ENCODE measurements at regions not wholly inside any gene's neighbourhood (a gene's known extent, or its start where the extent isn't known, plus 50 kb on each side); places are given as distances from the start of the nearest gene placed in this dataset.

- H3K4me1 Mint-ChIP-seq, result no peaks in the 10 kb centered on the region
- Histone ChIP-seq H3K4ac (ENCODE audit: low read depth, low read length) (no peak overlapping the region), H4K20me1 (ENCODE audit: control insufficient read depth, insufficient read depth, insufficient read length) (no peaks in the 10 kb centered on the region), H3K23ac (ENCODE audit: insufficient read length, low read depth, low read length) (no peak overlapping the region), H3K14ac (ENCODE audit: insufficient read depth, low read length) (no peak overlapping the region), H4K91ac (ENCODE audit: insufficient read length, low read depth, low read length) (no peak overlapping the region), H3K56ac (ENCODE audit: insufficient read length, low read depth, low read length) (no peak overlapping the region), H3T11ph (ENCODE audit: low read length) (no peak overlapping the region), H3K79me1 (ENCODE audit: insufficient read depth, low read depth, low read length, poor library complexity, severe bottlenecking) (no peaks in the 10 kb centered on the region), H3K23me2 (ENCODE audit: insufficient read length, low read depth, low read length, poor library complexity, severe bottlenecking) (no peaks in the 10 kb centered on the region), H4K5ac (ENCODE audit: insufficient read length, low read depth, low read length) (no peak overlapping the region), H3K27me3 (ENCODE audit: insufficient read depth, low read length) (no peaks in the 10 kb centered on the region), H3K4me2 (ENCODE audit: insufficient read depth, insufficient read length, low read length) (no peak overlapping the region), H3K18ac (ENCODE audit: insufficient read length, low read depth, low read length) (no peak overlapping the region), H3K27ac (ENCODE audit: insufficient read length, low read depth, low read length) (no peak overlapping the region), H3K4me1 (ENCODE audit: insufficient read depth, low read length) (no peaks in the 10 kb centered on the region), H3K9me3 (ENCODE audit: control insufficient read depth, low read depth, low read length) (no peaks in the 10 kb centered on the region), H2BK5ac (ENCODE audit: insufficient read length, low read length) (no peak overlapping the region), H4K8ac (replicated peaks; ENCODE audit: insufficient read length, low read depth, low read length) (no peak overlapping the region), H2BK20ac (ENCODE audit: low read depth, low read length, poor library complexity, severe bottlenecking) (no peak overlapping the region), H2AK5ac (ENCODE audit: insufficient read length, low read length) (no peak overlapping the region), H2BK15ac (ENCODE audit: low read depth, low read length) (no peak overlapping the region), H2BK12ac (ENCODE audit: insufficient read length, low read depth, low read length) (no peak overlapping the region), H3K79me2 (ENCODE audit: insufficient read depth, low read length) (no peaks in the 10 kb centered on the region), H2BK120ac (ENCODE audit: low read depth, low read length, poor library complexity, severe bottlenecking) (no peak overlapping the region), H3K9ac (ENCODE audit: extremely low read depth, insufficient read length, low read length) (no peak overlapping the region), H2AFZ (ENCODE audit: low read length) (no peak overlapping the region)
- H3K36me3 Mint-ChIP-seq (ENCODE audit: insufficient read depth in 1 of 3, low read depth in 3 of 3), result no peaks in the 10 kb centered on the region
- DNase-seq, result no peak
- H3K27ac Mint-ChIP-seq, result no peak overlapping the region
- TF ChIP-seq CTCF (conservative IDR thresholded peaks at IDR 0.05), result no peak
- no peak overlapping the region for H3K4me3 Mint-ChIP-seq
- WGBS (ENCODE audit: extremely low coverage, insufficient read length, low lambda C conversion rate), result no CpG with 5 or more reads among the region's 2 CpGs
- no peaks in the 10 kb centered on the region for H3K27me3 Mint-ChIP-seq (ENCODE audit: low read depth)
- H3K9me3 Mint-ChIP-seq, result no peaks in the 10 kb centered on the region
Measured at GRCh38 chr18:51813740-51814139, 526.3 kb upstream of the DCC start.
